IMR-90 (cell line): ENCODE measurements at regions not wholly inside any gene's neighbourhood (a gene's known extent, or its start where the extent isn't known, plus 50 kb on each side); places are given as distances from the start of the nearest gene placed in this dataset.
A peak's percentile ranks its signal among the peaks of the same experiment; 100 is the strongest.

ENCODE experiments used
- ATAC-seq: fragments of 200-7000 bp; cut with Tn5 transposase; 2 replicates; pipeline ENCODE4 v1.9.1; 2020; ENCODE audit warnings: low read depth, mild to moderate bottlenecking, moderate library complexity
- BruUV-seq: library from RNA; stranded (reverse); fragments of 400-500 nt; replicated peaks from 2 replicates; lab custom pipeline; 2021; lab: Mats Ljungman, UMichigan
- CTCF ChIA-PET: fragments of 300-600 bp; formaldehyde crosslinking; extraction: SDS; loops from one replicate; lab custom pipeline; 2021; ENCODE audit warnings: antibody characterized with exemption; lab: Yijun Ruan, JAX
- POLR2A ChIA-PET: fragments of 300-600 bp; sonication (Branson Sonifier 250); formaldehyde crosslinking; loops from one replicate; lab custom pipeline; 2022; ENCODE audit warnings: antibody characterized with exemption; ENCODE audit not compliant: unreplicated experiment; lab: Charles Lee
- DNase-seq: peaks from one replicate; pipeline ENCODE4 v3.0.0; 2013
- H2AFZ ChIP-seq: replicated peaks from 2 replicates; pipeline ENCODE3; 2013; ENCODE audit warnings: low read length, mild to moderate bottlenecking; ENCODE audit not compliant: poor library complexity
- H2AK5ac ChIP-seq: 2 replicates; pipeline ENCODE4 v1.6.1; 2013; ENCODE audit warnings: low read depth, low read length, inconsistent platforms
- H2AK9ac ChIP-seq: replicated peaks from 2 replicates; pipeline ENCODE3; 2013; ENCODE audit warnings: mild to moderate bottlenecking, low read depth, low read length, moderate library complexity; ENCODE audit not compliant: poor library complexity
- H2BK120ac ChIP-seq: 2 replicates; pipeline ENCODE4 v1.6.1; 2013; ENCODE audit warnings: low read depth, low read length, inconsistent platforms
- H2BK15ac ChIP-seq: 3 replicates; pipeline ENCODE4 v1.6.1; 2013; ENCODE audit warnings: low read depth, low read length, inconsistent platforms
- H2BK20ac ChIP-seq: 2 replicates; pipeline ENCODE4 v1.6.1; 2013; ENCODE audit warnings: low read depth, mild to moderate bottlenecking, inconsistent platforms, low read length, moderate library complexity
- H2BK5ac ChIP-seq: 2 replicates; pipeline ENCODE4 v1.6.1; 2013; ENCODE audit warnings: mild to moderate bottlenecking, low read depth, low read length, inconsistent platforms; ENCODE audit not compliant: poor library complexity, severe bottlenecking
- H3K14ac ChIP-seq: replicated peaks from 2 replicates; pipeline ENCODE4 v1.6.1; 2013; ENCODE audit warnings: low read depth, low read length, inconsistent platforms
- H3K18ac ChIP-seq: 2 replicates; pipeline ENCODE4 v1.6.1; 2013; ENCODE audit warnings: low read depth, low read length, control low read depth
- H3K23ac ChIP-seq: 2 replicates; pipeline ENCODE4 v1.6.1; 2013; ENCODE audit warnings: low read depth, low read length, inconsistent platforms
- H3K27ac ChIP-seq: 2 replicates; pipeline ENCODE4 v1.5.1; 2013; ENCODE audit warnings: mild to moderate bottlenecking, control low read depth, low read length; ENCODE audit not compliant: insufficient read depth
- H3K27me3 ChIP-seq: 2 replicates; pipeline ENCODE4 v1.6.1; 2013; ENCODE audit warnings: low read length; ENCODE audit not compliant: control insufficient read depth, insufficient read depth
- H3K36me3 ChIP-seq: 2 replicates; pipeline ENCODE4 v1.6.1; 2013; ENCODE audit warnings: low read length, mixed read lengths; ENCODE audit not compliant: control insufficient read depth, insufficient read depth
- H3K4ac ChIP-seq: 2 replicates; pipeline ENCODE4 v1.6.1; 2013; ENCODE audit warnings: low read depth, low read length, inconsistent platforms
- H3K4me1 ChIP-seq: 2 replicates; pipeline ENCODE4 v1.6.1; 2013; ENCODE audit warnings: low read length, mixed read lengths; ENCODE audit not compliant: control insufficient read depth, insufficient read depth
- H3K4me2 ChIP-seq: 2 replicates; pipeline ENCODE4 v1.6.1; 2013; ENCODE audit warnings: low read depth, mild to moderate bottlenecking, control low read depth, low read length, moderate library complexity
- H3K4me3 ChIP-seq: 2 replicates; pipeline ENCODE4 v1.5.1; 2013; ENCODE audit warnings: low read depth, mild to moderate bottlenecking, control low read depth, low read length, moderate library complexity; ENCODE audit not compliant: insufficient read depth
- H3K56ac ChIP-seq: 2 replicates; pipeline ENCODE4 v1.6.1; 2013; ENCODE audit warnings: low read length, inconsistent platforms; ENCODE audit not compliant: insufficient read depth; ENCODE audit errors: extremely low read depth
- H3K79me1 ChIP-seq, 2 experiments: 2 replicates each; pipeline ENCODE4 v1.6.1; 2013; ENCODE audit warnings: low read length in 2 of 2, inconsistent platforms in 1 of 2, low read depth in 1 of 2
- H3K9ac ChIP-seq: 2 replicates; pipeline ENCODE4 v1.6.1; 2013; ENCODE audit warnings: low read depth, low read length, control low read depth
- H3K9me1 ChIP-seq: 2 replicates; pipeline ENCODE4 v1.6.1; 2013; ENCODE audit warnings: low read length, inconsistent platforms; ENCODE audit not compliant: insufficient read depth
- H3K9me3 ChIP-seq: 2 replicates; pipeline ENCODE4 v1.6.1; 2013; ENCODE audit warnings: low read length; ENCODE audit not compliant: control insufficient read depth, insufficient read depth
- H4K20me1 ChIP-seq: 2 replicates; pipeline ENCODE4 v1.6.1; 2013; ENCODE audit warnings: low read length, inconsistent platforms; ENCODE audit not compliant: insufficient read depth
- H4K5ac ChIP-seq: 2 replicates; pipeline ENCODE4 v1.6.1; 2013; ENCODE audit warnings: mild to moderate bottlenecking, low read depth, low read length, control low read depth
- H4K8ac ChIP-seq, 2 experiments: 2 replicates each; pipeline ENCODE4 v1.6.1; 2013; ENCODE audit warnings: low read depth in 2 of 2, low read length in 2 of 2, control low read depth in 1 of 2, inconsistent platforms in 1 of 2
- H4K91ac ChIP-seq: 2 replicates; pipeline ENCODE4 v1.6.1; 2013; ENCODE audit warnings: low read depth, low read length, inconsistent platforms; ENCODE audit not compliant: insufficient read depth
- BHLHE40 ChIP-seq: fragments of 150-350 bp; IDR thresholded peaks from 2 replicates; pipeline ENCODE4 v1.6.1; 2016; ENCODE audit warnings: mild to moderate bottlenecking, low read depth, low read length
- CEBPB ChIP-seq: IDR thresholded peaks from 2 replicates; pipeline ENCODE4 v1.6.1; 2012; ENCODE audit warnings: low read depth, low read length, improper control_type of control experiment
- CHD1 ChIP-seq: IDR thresholded peaks from 2 replicates; pipeline ENCODE4 v1.6.1; 2012; ENCODE audit warnings: low read depth, low read length, improper control_type of control experiment
- CTCF ChIP-seq: conservative IDR thresholded peaks from 2 replicates; pipeline ENCODE4 v1.5.1; 2012; ENCODE audit warnings: mild to moderate bottlenecking, low read depth, low read length, improper control_type of control experiment
- FOS ChIP-seq: fragments of 150-350 bp; IDR thresholded peaks from 2 replicates; pipeline ENCODE4 v1.6.1; 2016; ENCODE audit warnings: low read depth, low read length
- MAFK ChIP-seq: IDR thresholded peaks from 2 replicates; pipeline ENCODE4 v1.6.1; 2012; ENCODE audit warnings: low read depth, low read length, improper control_type of control experiment
- MAZ ChIP-seq: IDR thresholded peaks from 2 replicates; pipeline ENCODE4 v1.6.1; 2012; ENCODE audit warnings: low read depth, mild to moderate bottlenecking, low read length, improper control_type of control experiment, moderate library complexity, borderline replicate concordance
- MXI1 ChIP-seq: IDR thresholded peaks from 2 replicates; pipeline ENCODE4 v1.6.1; 2012; ENCODE audit warnings: low read depth, mild to moderate bottlenecking, low read length, moderate library complexity, borderline replicate concordance
- NFE2L2 ChIP-seq: fragments of 150-350 bp; IDR thresholded peaks from 2 replicates; pipeline ENCODE4 v1.6.1; 2016; ENCODE audit warnings: low read depth, mild to moderate bottlenecking, low read length
- POLR2A ChIP-seq: IDR thresholded peaks from 2 replicates; pipeline ENCODE4 v1.6.1; 2012; ENCODE audit warnings: mild to moderate bottlenecking, low read depth, low read length
- RAD21 ChIP-seq: IDR thresholded peaks from 2 replicates; pipeline ENCODE4 v1.6.1; 2012; ENCODE audit warnings: low read length, improper control_type of control experiment
- RCOR1 ChIP-seq: IDR thresholded peaks from 2 replicates; pipeline ENCODE4 v1.6.1; 2012; ENCODE audit warnings: mild to moderate bottlenecking, low read length, improper control_type of control experiment; ENCODE audit not compliant: insufficient replicate concordance
- RFX5 ChIP-seq: IDR thresholded peaks from 2 replicates; pipeline ENCODE4 v1.8.0; 2012; ENCODE audit warnings: low read depth, mild to moderate bottlenecking, low read length, moderate library complexity
- SMC3 ChIP-seq: fragments of 150-350 bp; IDR thresholded peaks from 2 replicates; pipeline ENCODE4 v1.6.1; 2016; ENCODE audit warnings: low read depth, mild to moderate bottlenecking, antibody characterized with exemption, low read length, moderate library complexity
- WGBS, 2 experiments: methylation state at CpG; one replicate each; pipeline versions ENCODE4 v1.1.5 to v1.1.7; 2013; ENCODE audit warnings: missing lambda C conversion rate in 2 of 2; ENCODE audit not compliant: insufficient read length in 1 of 2; ENCODE audit errors: extremely low coverage in 2 of 2; 5-methylcytosine and 5-hydroxymethylcytosine counted together
- dilution Hi-C: fragments of 300-500 bp; cut with HindIII; formaldehyde crosslinking; loops from one replicate; pipeline ENCODE4 v1.14.3; 2018; ENCODE audit warnings: low sequenced_read_pairs; ENCODE audit not compliant: unreplicated experiment
- in situ Hi-C: fragments of 300-500 bp; cut with MboI; formaldehyde crosslinking; loops from 3 replicates; pipeline ENCODE4 v1.14.3; 2019; ENCODE audit warnings: low sequenced_read_pairs, inconsistent platforms, mixed read lengths
- intact Hi-C: fragments of 100-400 bp; cut with micrococcal nuclease; formaldehyde crosslinking; loops from 2 replicates; pipeline ENCODE4 v1.10.0; 2022
- TF ChIP-seq, protein P1 (sequence below): fragments of 150-350 bp; IDR thresholded peaks from 2 replicates; pipeline ENCODE4 v1.6.1; 2017; ENCODE audit warnings: mild to moderate bottlenecking, antibody characterized with exemption, low read length, low read depth
- TF ChIP-seq, protein P2 (sequence below): fragments of 150-350 bp; IDR thresholded peaks from 2 replicates; pipeline ENCODE4 v1.6.1; 2016; ENCODE audit warnings: low read depth, mild to moderate bottlenecking, low read length, moderate library complexity, borderline replicate concordance

GRCh38 chr11:35893796-35894475 lies 49.9 kb upstream of the LDLRAD3 start:
- Histone ChIP-seq H2AK9ac (no peak overlapping the region), H3K9ac (no peak overlapping the region), H3K4me1 (no peaks in the 10 kb centered on the region), H3K23ac (no peak overlapping the region), H3K79me1 (no peaks in the 10 kb centered on the region), H2BK15ac (no peak overlapping the region), H3K4me2 (no peak overlapping the region), H3K4ac (no peak overlapping the region), H4K20me1 (no peaks in the 10 kb centered on the region), H4K91ac (no peak overlapping the region), H3K27me3 (peaks cover 43% of the 10 kb centered on the region), H4K5ac (no peak overlapping the region), H3K36me3 (no peaks in the 10 kb centered on the region), H2AK5ac (no peak overlapping the region), H2AFZ (no peak overlapping the region), H2BK120ac (no peak overlapping the region), H3K14ac (no peak overlapping the region), H3K4me3 (no peak overlapping the region), H3K27ac (no peak overlapping the region), H3K18ac (no peak overlapping the region), H3K9me1 (no peaks in the 10 kb centered on the region; the same call in 1 of the 2 replicates), H4K8ac (no peak overlapping the region), H2BK5ac (no peak overlapping the region), H3K9me3 (0 out of 2 replicates have a peak, but pooled peaks cover 2% of the 10 kb centered on the region), H2BK20ac (no peak overlapping the region), H3K56ac (no peak overlapping the region)
- dilution Hi-C loops (no loop called here), in situ Hi-C loops (loop anchor here (10.0 kb wide), 1 partner anchor 61 kb away; no protein-coding TSS in a partner anchor), intact Hi-C loops (no loop called here)
- POLR2A ChIA-PET = no interaction called here
- no TSS peak for BruUV-seq
- CTCF ChIA-PET = interaction anchor here (1.0 kb wide), 1 partner anchor 72 kb away, joined by 3 read pairs; no protein-coding TSS in a partner anchor
- ATAC-seq (no peak), DNase-seq (peak; percentile 35)
- 0% methylated on average over 3 of the region's 8 CpGs; no CpG with 5 or more reads in 1 of the 2 experiments for WGBS, 2 experiments
- TF ChIP-seq CTCF (no peak), CEBPB (no peak), NFE2L2 (no peak), FOS (no peak), POLR2A (no peak), RFX5 (no peak), MAFK (no peak), RCOR1 (no peak), BHLHE40 (no peak), MAZ (no peak), MXI1 (no peak), SMC3 (no peak), CHD1 (no peak), RAD21 (no peak)
- TF ChIP-seq, protein P1, sequence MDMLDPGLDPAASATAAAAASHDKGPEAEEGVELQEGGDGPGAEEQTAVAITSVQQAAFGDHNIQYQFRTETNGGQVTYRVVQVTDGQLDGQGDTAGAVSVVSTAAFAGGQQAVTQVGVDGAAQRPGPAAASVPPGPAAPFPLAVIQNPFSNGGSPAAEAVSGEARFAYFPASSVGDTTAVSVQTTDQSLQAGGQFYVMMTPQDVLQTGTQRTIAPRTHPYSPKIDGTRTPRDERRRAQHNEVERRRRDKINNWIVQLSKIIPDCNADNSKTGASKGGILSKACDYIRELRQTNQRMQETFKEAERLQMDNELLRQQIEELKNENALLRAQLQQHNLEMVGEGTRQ = no peak
- TF ChIP-seq, protein P2, sequence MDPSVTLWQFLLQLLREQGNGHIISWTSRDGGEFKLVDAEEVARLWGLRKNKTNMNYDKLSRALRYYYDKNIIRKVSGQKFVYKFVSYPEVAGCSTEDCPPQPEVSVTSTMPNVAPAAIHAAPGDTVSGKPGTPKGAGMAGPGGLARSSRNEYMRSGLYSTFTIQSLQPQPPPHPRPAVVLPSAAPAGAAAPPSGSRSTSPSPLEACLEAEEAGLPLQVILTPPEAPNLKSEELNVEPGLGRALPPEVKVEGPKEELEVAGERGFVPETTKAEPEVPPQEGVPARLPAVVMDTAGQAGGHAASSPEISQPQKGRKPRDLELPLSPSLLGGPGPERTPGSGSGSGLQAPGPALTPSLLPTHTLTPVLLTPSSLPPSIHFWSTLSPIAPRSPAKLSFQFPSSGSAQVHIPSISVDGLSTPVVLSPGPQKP = no peak
